SK-N-SH treated with all-trans-retinoic acid at 6 μM for 48 hours (cell line): ENCODE measurements at regions not wholly inside any gene's neighbourhood (a gene's known extent, or its start where the extent isn't known, plus 50 kb on each side); places are given as distances from the start of the nearest gene placed in this dataset.

Experiments
- ARNTL ChIP-seq: fragments of 450-650 bp; formaldehyde crosslinking; IDR thresholded peaks from 2 replicates; pipeline ENCODE4 v1.5.0; 2020; ENCODE audit warnings: low read depth, mild to moderate bottlenecking, moderate library complexity, borderline replicate concordance
- ISL1 ChIP-seq: fragments of 250-450 bp; sonication (Bioruptor Pico); IDR thresholded peaks from 2 replicates; pipeline ENCODE4 v2.1.2; 2022; ENCODE audit warnings: mild to moderate bottlenecking, moderate library complexity
- PPARA ChIP-seq: fragments of 250-450 bp; sonication (Bioruptor Pico); IDR thresholded peaks from 2 replicates; pipeline ENCODE4 v1.5.0; 2020; ENCODE audit warnings: mild to moderate bottlenecking, borderline replicate concordance

GRCh38 chr10:83934641-83935338 is 204.5 kb upstream of the GHITM start:
- TF ChIP-seq ARNTL (CRISPR knock-in tag) (no peak), ISL1 (CRISPR knock-in tag) (no peak), PPARA (CRISPR knock-in tag) (no peak)
